PC-3 (cell line): ENCODE measurements at regions not wholly inside any gene's neighbourhood (a gene's known extent, or its start where the extent isn't known, plus 50 kb on each side); places are given as distances from the start of the nearest gene placed in this dataset.
"Not testable (repeated sequence)": the region's sequence is repeated elsewhere in the genome, so short reads cannot be mapped to it uniquely, and the experiment has no call there.

Experiments
- ATAC-seq: fragments of 200-7000 bp; cut with Tn5 transposase; 2 replicates; pipeline ENCODE4 v1.9.1; 2020; ENCODE audit warnings: mild to moderate bottlenecking, moderate library complexity
- BruUV-seq: library from RNA; stranded (reverse); fragments of 400-500 nt; replicated peaks from 2 replicates; lab custom pipeline; 2021; lab: Mats Ljungman, UMichigan
- CTCF ChIA-PET: fragments of 300-600 bp; sonication (Branson Sonifier 250); formaldehyde crosslinking; loops from one replicate; lab custom pipeline; 2022; ENCODE audit warnings: antibody characterized with exemption; lab: Charles Lee
- POLR2A ChIA-PET: fragments of 300-600 bp; sonication (Branson Sonifier 250); formaldehyde crosslinking; loops from one replicate; lab custom pipeline; 2022; ENCODE audit warnings: antibody characterized with exemption; ENCODE audit not compliant: unreplicated experiment; lab: Charles Lee
- DNase-seq: peaks from one replicate; pipeline ENCODE4 v3.0.0-alpha.2; 2015
- H2AFZ ChIP-seq: fragments of 300-600 bp; sonication (generic); 2 replicates; pipeline ENCODE4 v1.6.0; 2016; ENCODE audit warnings: antibody characterized with exemption, low read length
- H3F3A ChIP-seq: fragments of 300-600 bp; sonication (generic); one replicate; pipeline ENCODE4 v1.6.0; 2017; ENCODE audit warnings: antibody characterized with exemption, low read length, control low read depth, mild to moderate bottlenecking; ENCODE audit not compliant: unreplicated experiment
- H3K27ac ChIP-seq: fragments of 300-600 bp; sonication (generic); 2 replicates; pipeline ENCODE4 v1.5.1; 2016; ENCODE audit warnings: mild to moderate bottlenecking, low read length
- H3K27me3 ChIP-seq: fragments of 300-600 bp; sonication (generic); 2 replicates; pipeline ENCODE4 v1.6.1; 2016; ENCODE audit warnings: low read length, mixed read lengths
- H3K36me3 ChIP-seq: fragments of 300-600 bp; sonication (generic); 2 replicates; pipeline ENCODE4 v1.6.1; 2016; ENCODE audit warnings: low read depth, mixed run types, low read length, mixed read lengths
- H3K4me1 ChIP-seq: fragments of 300-600 bp; sonication (generic); 2 replicates; pipeline ENCODE4 v1.5.1; 2016; ENCODE audit warnings: low read length; ENCODE audit not compliant: insufficient read depth
- H3K4me2 ChIP-seq: fragments of 300-600 bp; sonication (generic); 2 replicates; pipeline ENCODE4 v1.6.0; 2016; ENCODE audit warnings: low read length
- H3K4me3 ChIP-seq: fragments of 300-600 bp; sonication (generic); 2 replicates; pipeline ENCODE4 v1.5.1; 2016; ENCODE audit warnings: mild to moderate bottlenecking, low read length, mixed read lengths
- H3K79me2 ChIP-seq: fragments of 300-600 bp; sonication (generic); 2 replicates; pipeline ENCODE4 v1.6.1; 2017; ENCODE audit warnings: low read length, mixed read lengths
- H3K9ac ChIP-seq: fragments of 300-600 bp; sonication (generic); 2 replicates; pipeline ENCODE4 v1.6.0; 2016; ENCODE audit warnings: mild to moderate bottlenecking, low read length
- H3K9me2 ChIP-seq: fragments of 300-600 bp; sonication (generic); replicated peaks from 2 replicates; pipeline ENCODE4 v1.6.1; 2016; ENCODE audit warnings: mixed run types, low read length, mixed read lengths
- H3K9me3 ChIP-seq: fragments of 300-600 bp; sonication (generic); 2 replicates; pipeline ENCODE4 v1.6.1; 2016; ENCODE audit warnings: low read length, mixed read lengths
- H4K20me1 ChIP-seq: fragments of 300-600 bp; sonication (generic); 2 replicates; pipeline ENCODE4 v1.6.1; 2016; ENCODE audit warnings: low read length, mixed read lengths
- EZH2 ChIP-seq: fragments of 300-600 bp; sonication (generic); IDR thresholded peaks from one replicate; pipeline ENCODE4 v1.6.1; 2017; ENCODE audit warnings: antibody characterized with exemption, mild to moderate bottlenecking, low read length; ENCODE audit not compliant: unreplicated experiment
- EZH2phosphoT487 ChIP-seq: fragments of 300-600 bp; sonication (generic); IDR thresholded peaks from 2 replicates; pipeline ENCODE4 v1.6.1; 2018; ENCODE audit warnings: mild to moderate bottlenecking, antibody characterized with exemption, low read length, borderline replicate concordance
- intact Hi-C: fragments of 100-400 bp; cut with micrococcal nuclease; formaldehyde crosslinking; loops from 2 replicates; pipeline ENCODE4 v1.9.0; 2023
- TF ChIP-seq, protein P1 (sequence below): fragments of 300-600 bp; sonication (generic); conservative IDR thresholded peaks from 2 replicates; pipeline ENCODE4 v1.5.1; 2017; ENCODE audit warnings: antibody characterized with exemption, low read depth, mild to moderate bottlenecking, low read length

DNA sequence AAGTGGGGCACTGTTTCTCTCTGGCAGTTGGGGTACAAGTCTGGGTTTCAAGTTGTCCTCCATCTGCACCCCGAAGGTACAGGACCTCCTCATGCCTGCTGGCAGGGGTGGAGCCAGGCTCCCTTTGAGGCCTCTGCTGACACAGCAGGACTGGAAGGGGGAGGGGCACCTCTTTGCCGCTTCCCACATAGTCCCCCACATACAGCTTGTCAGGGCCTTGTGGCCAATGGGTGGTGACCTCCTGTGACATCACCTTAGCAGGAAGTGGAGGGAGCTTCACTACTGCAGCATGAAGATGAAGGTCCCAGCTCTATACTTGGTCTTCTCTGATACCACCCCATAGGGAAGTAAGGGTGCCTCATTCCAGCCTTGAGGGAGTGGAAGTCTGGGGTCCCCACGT, 167.8 kb downstream of the RAMP3 start:
- no peak overlapping the region for H3K4me2 ChIP-seq
- no peaks in the 10 kb centered on the region for H3K79me2 ChIP-seq
- no peaks in the 10 kb centered on the region for H3K9me2 ChIP-seq
- no peaks in the 10 kb centered on the region for H3K9me3 ChIP-seq
- no peak overlapping the region for H3K27ac ChIP-seq
- intact Hi-C loops = no loop called here
- POLR2A ChIA-PET = no interaction called here
- no peaks in the 10 kb centered on the region for H3K27me3 ChIP-seq
- CTCF ChIA-PET = no interaction called here
- H3F3A ChIP-seq = no peaks in the 10 kb centered on the region
- no peak overlapping the region for H2AFZ ChIP-seq
- DNase-seq (no peak), ATAC-seq (no peak)
- no peaks in the 10 kb centered on the region for H3K4me1 ChIP-seq
- H4K20me1 ChIP-seq = no peaks in the 10 kb centered on the region
- H3K9ac ChIP-seq = no peak overlapping the region
- H3K4me3 ChIP-seq = no peak overlapping the region
- no TSS peak for BruUV-seq
- TF ChIP-seq EZH2 (no peak), EZH2phosphoT487 (no peak)
- TF ChIP-seq, protein P1, sequence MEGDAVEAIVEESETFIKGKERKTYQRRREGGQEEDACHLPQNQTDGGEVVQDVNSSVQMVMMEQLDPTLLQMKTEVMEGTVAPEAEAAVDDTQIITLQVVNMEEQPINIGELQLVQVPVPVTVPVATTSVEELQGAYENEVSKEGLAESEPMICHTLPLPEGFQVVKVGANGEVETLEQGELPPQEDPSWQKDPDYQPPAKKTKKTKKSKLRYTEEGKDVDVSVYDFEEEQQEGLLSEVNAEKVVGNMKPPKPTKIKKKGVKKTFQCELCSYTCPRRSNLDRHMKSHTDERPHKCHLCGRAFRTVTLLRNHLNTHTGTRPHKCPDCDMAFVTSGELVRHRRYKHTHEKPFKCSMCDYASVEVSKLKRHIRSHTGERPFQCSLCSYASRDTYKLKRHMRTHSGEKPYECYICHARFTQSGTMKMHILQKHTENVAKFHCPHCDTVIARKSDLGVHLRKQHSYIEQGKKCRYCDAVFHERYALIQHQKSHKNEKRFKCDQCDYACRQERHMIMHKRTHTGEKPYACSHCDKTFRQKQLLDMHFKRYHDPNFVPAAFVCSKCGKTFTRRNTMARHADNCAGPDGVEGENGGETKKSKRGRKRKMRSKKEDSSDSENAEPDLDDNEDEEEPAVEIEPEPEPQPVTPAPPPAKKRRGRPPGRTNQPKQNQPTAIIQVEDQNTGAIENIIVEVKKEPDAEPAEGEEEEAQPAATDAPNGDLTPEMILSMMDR = no peak
- no peaks in the 10 kb centered on the region for H3K36me3 ChIP-seq

DNA sequence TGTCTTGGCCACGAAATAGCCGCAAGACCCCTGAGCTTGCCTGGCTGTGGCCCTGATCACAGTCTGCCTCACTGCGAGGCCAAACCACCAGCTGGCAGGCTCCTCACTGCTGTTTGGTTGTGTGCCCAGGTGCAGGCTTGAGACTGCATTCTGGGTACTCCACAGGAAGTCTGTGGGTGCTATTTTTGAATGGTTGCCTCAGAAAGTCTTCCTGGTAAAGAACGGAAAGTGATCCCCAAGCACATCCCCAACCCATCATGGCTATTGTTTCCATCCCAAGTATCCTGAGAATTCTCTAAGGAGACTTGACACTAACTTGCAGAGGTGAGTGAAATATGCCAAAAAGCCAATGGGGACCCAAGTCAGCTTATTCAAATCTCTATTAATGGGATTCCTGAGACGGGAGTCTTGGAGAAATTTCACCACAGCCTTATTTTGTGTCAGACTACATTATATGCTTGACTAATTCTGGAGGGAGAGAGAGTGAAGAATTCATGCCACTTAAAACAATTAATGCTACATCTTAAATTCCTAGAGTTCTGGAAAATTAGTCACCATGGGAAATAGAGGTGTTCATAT, 170.9 kb downstream of the RAMP3 start:
- TF ChIP-seq, protein P1 = no peak
- TF ChIP-seq EZH2phosphoT487 = no peak
- no peak for TF ChIP-seq EZH2
- Histone ChIP-seq H3K27ac (no peak overlapping the region), H3K4me2 (no peak overlapping the region), H3F3A (no peaks in the 10 kb centered on the region), H4K20me1 (no peaks in the 10 kb centered on the region), H3K9me2 (no peaks in the 10 kb centered on the region), H2AFZ (no peak overlapping the region), H3K27me3 (no peaks in the 10 kb centered on the region), H3K9ac (no peak overlapping the region), H3K4me1 (no peaks in the 10 kb centered on the region), H3K9me3 (no peaks in the 10 kb centered on the region), H3K36me3 (no peaks in the 10 kb centered on the region), H3K79me2 (no peaks in the 10 kb centered on the region), H3K4me3 (no peak overlapping the region)
- DNase-seq (no peak), ATAC-seq (no peak)
- intact Hi-C loops = no loop called here
- no TSS peak for BruUV-seq
- ChIA-PET POLR2A (no interaction called here), CTCF (no interaction called here)

DNA sequence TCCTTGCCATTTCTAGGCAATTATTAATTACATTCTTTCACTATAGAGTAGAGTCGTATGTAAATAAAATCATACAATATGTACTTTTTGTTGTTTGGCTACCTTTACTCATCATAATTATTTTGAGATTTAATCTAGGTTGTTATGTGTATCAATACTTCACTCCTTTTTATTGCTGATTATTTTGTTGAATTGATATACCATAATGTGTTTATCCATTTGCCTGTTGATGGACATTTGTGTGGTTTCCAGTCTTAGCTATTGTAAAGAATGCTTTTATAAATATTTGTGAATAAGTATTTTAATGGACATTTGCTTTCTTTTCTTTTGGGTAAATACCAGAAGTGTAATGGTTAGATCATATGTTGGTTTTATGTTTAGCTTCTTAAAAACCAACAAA, 174.0 kb downstream of the RAMP3 start:
- intact Hi-C loops = no loop called here
- Histone ChIP-seq H3K9me2 (no peaks in the 10 kb centered on the region), H3K4me3 (no peak overlapping the region), H3K4me1 (no peaks in the 10 kb centered on the region), H4K20me1 (no peaks in the 10 kb centered on the region), H3K9me3 (no peaks in the 10 kb centered on the region), H3K27me3 (no peaks in the 10 kb centered on the region), H3F3A (no peaks in the 10 kb centered on the region), H3K27ac (no peak overlapping the region), H3K79me2 (no peaks in the 10 kb centered on the region), H2AFZ (no peak overlapping the region), H3K9ac (no peak overlapping the region), H3K4me2 (no peak overlapping the region), H3K36me3 (no peaks in the 10 kb centered on the region)
- POLR2A ChIA-PET = no interaction called here
- ATAC-seq (no peak), DNase-seq (no peak)
- TF ChIP-seq EZH2 (no peak), EZH2phosphoT487 (no peak)
- TF ChIP-seq, protein P1 = no peak
- CTCF ChIA-PET = no interaction called here
- BruUV-seq = no TSS peak

DNA sequence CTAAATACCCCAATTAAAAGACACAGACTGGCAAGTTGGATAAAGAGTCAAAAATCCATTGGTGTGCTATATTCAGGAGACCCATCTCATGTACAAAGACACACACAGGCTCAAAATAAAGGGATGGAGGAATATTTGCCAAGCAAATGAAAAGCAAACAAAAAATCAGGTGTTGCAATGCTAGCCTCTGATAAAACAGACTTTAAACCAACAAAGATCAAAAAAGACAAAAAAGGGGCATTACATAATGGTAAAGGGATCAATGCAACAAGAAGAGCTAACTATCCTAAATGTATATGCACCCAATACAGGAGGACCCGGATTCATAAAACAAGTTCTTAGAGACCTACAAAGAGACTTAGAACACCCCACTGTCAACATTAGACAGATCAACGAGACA, 177.4 kb downstream of the RAMP3 start:
- H3K9ac ChIP-seq, H3K36me3 ChIP-seq, BruUV-seq, POLR2A ChIA-PET, H3K27me3 ChIP-seq, H3K79me2 ChIP-seq, H3K4me2 ChIP-seq, intact Hi-C loops, H3K4me3 ChIP-seq, ATAC-seq, H3K4me1 ChIP-seq, H3K27ac ChIP-seq, DNase-seq, H3K9me2 ChIP-seq, H2AFZ ChIP-seq, H4K20me1 ChIP-seq, H3K9me3 ChIP-seq, CTCF ChIA-PET, H3F3A ChIP-seq: not testable (repeated sequence)
